RWPE1 (cell line): ENCODE measurements at regions not wholly inside any gene's neighbourhood (a gene's known extent, or its start where the extent isn't known, plus 50 kb on each side); places are given as distances from the start of the nearest gene placed in this dataset.

Source experiments
- CTCF ChIA-PET: fragments of 350-600 bp; sonication (Branson Sonifier 250); formaldehyde crosslinking; extraction: SDS; loops from one replicate; lab custom pipeline; 2021; lab: Yijun Ruan, JAX
- POLR2A ChIA-PET: fragments of 400-600 bp; formaldehyde crosslinking; extraction: SDS; loops from one replicate; lab custom pipeline; 2020; ENCODE audit warnings: antibody characterized with exemption; ENCODE audit not compliant: low non-redundant PET; lab: Yijun Ruan, JAX
- DNase-seq: peaks from one replicate; pipeline ENCODE4 v3.0.0; 2012; ENCODE audit warnings: low spot score
- H3K27ac ChIP-seq: fragments of 450-650 bp; 2 replicates; pipeline ENCODE4 v1.5.1; 2017
- CTCF ChIP-seq: fragments of 450-650 bp; conservative IDR thresholded peaks from 2 replicates; pipeline ENCODE4 v1.5.1; 2017; ENCODE audit warnings: low read depth, mild to moderate bottlenecking

- H3K27ac ChIP-seq: no peak overlapping the region
- ChIA-PET POLR2A (no interaction called here), CTCF (no interaction called here)
- no peak for TF ChIP-seq CTCF
- no peak for DNase-seq
These were observed 61.4 kb upstream of the BMP2 start for GRCh38 chr20:6705926-6706548.

- no peak for TF ChIP-seq CTCF
- ChIA-PET POLR2A (interaction anchor here (0.6 kb wide), 1 partner anchor 11 kb away, joined by 3 read pairs; no protein-coding TSS in a partner anchor), CTCF (no interaction called here)
- DNase-seq: no peak
- H3K27ac ChIP-seq: no peak overlapping the region
These were observed 62.2 kb upstream of the BMP2 start for GRCh38 chr20:6705106-6705766.

GRCh38 chr20:6704132-6704861 is 63.2 kb upstream of the BMP2 start:
- ChIA-PET CTCF (interaction anchor here (0.6 kb wide), 1 partner anchor 40 kb away, joined by 3 read pairs; no protein-coding TSS in a partner anchor), POLR2A (no interaction called here)
- TF ChIP-seq CTCF: no peak
- no peak overlapping the region for H3K27ac ChIP-seq
- no peak for DNase-seq

- TF ChIP-seq CTCF: no peak
- ChIA-PET POLR2A (no interaction called here), CTCF (interaction anchor here (0.6 kb wide), 1 partner anchor 40 kb away, joined by 3 read pairs; no protein-coding TSS in a partner anchor)
- no peak for DNase-seq
- H3K27ac ChIP-seq: no peak overlapping the region
These were observed 63.8 kb upstream of the BMP2 start for GRCh38 chr20:6703656-6704055.

- H3K27ac ChIP-seq: no peak overlapping the region
These were observed 64.4 kb upstream of the BMP2 start for GRCh38 chr20:6703047-6703446.

More at GRCh38 chr20:6703047-6703446, 64.4 kb upstream of the BMP2 start:
- no peak for DNase-seq
- TF ChIP-seq CTCF: no peak
- POLR2A ChIA-PET: no interaction called here
- CTCF ChIA-PET: interaction anchor here (0.6 kb wide), 1 partner anchor 73 kb away, joined by 3 read pairs; no protein-coding TSS in a partner anchor
